IPS-NIHi7 (cell line): ENCODE measurements at regions not wholly inside any gene's neighbourhood (a gene's known extent, or its start where the extent isn't known, plus 50 kb on each side); places are given as distances from the start of the nearest gene placed in this dataset.

ENCODE experiments used
- DNase-seq: peaks from one replicate; pipeline ENCODE4 v3.0.0; 2012; ENCODE audit warnings: mixed read lengths; ENCODE audit errors: extremely low spot score

DNA sequence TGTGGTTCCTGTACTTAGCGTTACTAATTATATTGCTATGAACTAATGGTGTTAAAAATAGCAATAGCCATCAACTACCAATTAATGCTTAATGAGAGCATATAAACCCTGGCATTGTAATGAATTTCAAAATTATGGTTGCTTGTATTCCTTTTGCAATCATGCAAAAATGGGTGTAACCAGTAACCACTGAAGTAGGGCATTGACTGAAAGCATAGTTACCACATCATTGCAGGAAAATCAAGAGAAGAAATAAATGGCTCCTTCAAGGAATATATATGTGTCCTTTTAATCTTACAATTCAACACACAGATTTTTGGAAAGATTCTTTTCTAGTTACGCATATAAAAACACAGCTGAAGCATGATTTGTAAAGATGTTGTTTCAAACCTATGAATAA is 328.3 kb upstream of the AGTR1 start:
- DNase-seq = no peak

GRCh38 chr3:148372206-148372875 is 325.4 kb upstream of the AGTR1 start:
- DNase-seq = no peak

- no peak for DNase-seq
Observed at GRCh38 chr3:148373961-148374360, 323.7 kb upstream of the AGTR1 start.

GRCh38 chr3:148379763-148380382 is 317.8 kb upstream of the AGTR1 start:
- DNase-seq = peak; percentile 51

GRCh38 chr3:148381051-148381450 is 316.7 kb upstream of the AGTR1 start:
- no peak for DNase-seq

GRCh38 chr3:148389916-148390315 is 307.8 kb upstream of the AGTR1 start:
- no peak for DNase-seq

DNA sequence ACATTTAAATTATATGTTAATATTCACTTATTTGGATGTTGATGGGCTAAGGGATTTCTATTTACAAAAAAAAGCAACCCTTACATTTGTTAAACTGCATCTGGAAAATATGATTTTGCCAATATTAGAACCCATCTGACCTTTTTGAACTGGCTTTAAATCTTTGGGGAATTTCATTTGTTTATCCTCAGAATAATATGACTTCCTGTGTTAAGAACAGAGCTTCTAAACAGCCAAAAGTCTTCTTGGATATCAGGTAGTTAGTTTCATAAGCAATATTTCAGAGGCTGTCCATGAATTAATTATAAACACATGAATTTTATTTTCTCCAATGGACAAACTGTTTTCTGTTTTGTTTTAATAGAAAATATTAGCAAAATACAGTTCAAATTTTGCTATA is 301.9 kb upstream of the AGTR1 start:
- no peak for DNase-seq

- no peak for DNase-seq
Observed at GRCh38 chr3:148400754-148401153, 296.9 kb upstream of the AGTR1 start.

- no peak for DNase-seq
Observed at GRCh38 chr3:148408667-148409066, 289.0 kb upstream of the AGTR1 start.

DNA sequence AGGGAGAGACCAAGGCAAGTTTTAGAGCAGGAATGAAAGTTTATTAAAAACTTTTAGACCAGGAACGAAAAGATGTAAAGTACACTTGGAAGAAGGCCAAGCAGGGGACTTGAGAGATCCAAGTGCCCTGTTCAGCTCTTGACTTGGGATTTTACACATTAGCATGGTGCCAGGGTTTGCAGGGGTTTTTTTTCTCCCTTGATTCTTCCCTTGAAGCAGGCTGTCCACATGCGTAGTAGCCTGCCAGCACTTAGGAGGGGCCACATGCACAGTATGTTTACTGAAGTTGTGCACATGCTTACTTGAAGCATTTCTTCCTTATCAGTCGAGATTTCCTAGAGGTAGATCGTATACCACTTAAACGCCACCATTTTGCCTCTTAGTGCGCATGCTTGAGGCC is 277.5 kb upstream of the AGTR1 start:
- no peak for DNase-seq

DNA sequence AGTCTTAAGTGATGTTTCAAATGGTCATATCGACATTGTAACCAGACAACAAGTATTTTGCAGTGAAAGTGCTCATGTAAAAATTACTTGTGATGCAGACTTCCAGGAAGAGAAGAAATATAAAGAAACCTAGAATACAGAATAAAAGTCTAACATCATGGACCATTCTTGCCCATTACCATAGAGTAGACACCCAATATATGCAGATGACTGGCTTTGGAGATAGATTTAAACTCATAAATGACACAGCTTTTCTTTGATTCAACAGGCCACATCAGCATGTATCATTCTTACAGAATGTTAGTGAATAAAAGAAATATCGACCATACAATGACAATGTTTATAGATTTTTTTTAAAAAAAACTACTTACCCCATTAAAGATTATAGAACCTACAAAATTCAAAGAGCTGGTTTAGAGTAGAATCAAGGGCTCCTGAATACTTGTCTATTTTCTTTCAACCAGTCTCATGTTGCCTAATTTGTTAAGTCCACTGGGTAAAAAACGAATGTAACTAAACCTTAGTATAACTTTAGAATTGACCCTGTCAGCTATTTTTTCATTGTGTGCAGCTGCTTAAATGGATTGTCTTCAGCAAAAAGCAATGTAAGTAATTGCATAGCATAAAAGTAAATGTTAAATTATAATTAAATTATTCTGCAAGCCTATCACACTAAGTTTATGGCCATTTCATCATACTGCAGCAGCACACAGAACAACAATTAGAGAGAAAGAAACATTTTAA is 268.7 kb upstream of the AGTR1 start:
- no peak for DNase-seq

GRCh38 chr3:148433665-148434064 is 264.0 kb upstream of the AGTR1 start:
- no peak for DNase-seq

- no peak for DNase-seq
Observed at GRCh38 chr3:148435534-148435933, 262.2 kb upstream of the AGTR1 start.

- no peak for DNase-seq
Observed at GRCh38 chr3:148439254-148439822, 258.4 kb upstream of the AGTR1 start.

GRCh38 chr3:148441191-148441590 is 256.5 kb upstream of the AGTR1 start:
- no peak for DNase-seq

DNA sequence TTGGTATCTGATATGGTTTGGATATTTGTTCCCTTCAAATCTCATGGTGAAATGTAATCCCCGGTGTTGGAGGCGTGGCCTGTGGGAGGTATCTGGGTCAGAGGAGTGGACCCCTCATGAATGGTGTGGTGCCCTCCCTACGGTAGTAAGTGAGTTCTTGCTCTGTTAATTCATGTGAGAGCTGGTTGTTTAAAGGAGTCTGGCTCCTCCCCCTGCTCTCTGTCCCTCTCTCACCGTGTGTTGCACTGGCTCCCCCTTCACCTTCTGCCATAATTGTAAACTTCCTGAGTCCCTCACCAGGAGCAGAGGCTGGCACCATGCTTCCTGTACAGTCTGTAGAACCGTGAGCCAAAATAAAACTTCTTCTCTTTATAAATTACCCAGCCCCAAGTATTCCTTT is 246.9 kb upstream of the AGTR1 start:
- DNase-seq = no peak

GRCh38 chr3:148451969-148452368 is 245.7 kb upstream of the AGTR1 start:
- DNase-seq = no peak

DNA sequence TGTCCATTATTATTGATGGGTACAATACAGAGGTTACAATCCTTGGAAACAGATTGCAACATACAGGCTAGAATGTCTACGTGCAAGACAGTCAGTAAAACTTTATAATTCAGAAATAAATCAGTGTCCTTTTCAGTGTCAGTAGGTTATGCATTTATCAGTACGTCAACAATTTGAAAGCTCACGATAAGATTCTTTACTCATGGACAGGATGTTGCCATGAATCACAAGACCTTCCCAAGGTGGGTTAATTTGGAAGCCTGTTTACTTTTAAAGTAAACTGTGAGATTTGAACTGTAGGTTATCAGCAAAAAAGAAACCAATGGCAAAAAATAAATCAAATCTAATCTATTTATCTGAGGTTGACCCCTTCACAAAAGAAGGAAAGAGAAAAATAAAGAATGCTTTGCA is 243.9 kb upstream of the AGTR1 start:
- no peak for DNase-seq

GRCh38 chr3:148455098-148455497 is 242.6 kb upstream of the AGTR1 start:
- no peak for DNase-seq

GRCh38 chr3:148457886-148458285 is 239.8 kb upstream of the AGTR1 start:
- no peak for DNase-seq

- DNase-seq = no peak
Observed at GRCh38 chr3:148459931-148460513, 237.7 kb upstream of the AGTR1 start.

DNA sequence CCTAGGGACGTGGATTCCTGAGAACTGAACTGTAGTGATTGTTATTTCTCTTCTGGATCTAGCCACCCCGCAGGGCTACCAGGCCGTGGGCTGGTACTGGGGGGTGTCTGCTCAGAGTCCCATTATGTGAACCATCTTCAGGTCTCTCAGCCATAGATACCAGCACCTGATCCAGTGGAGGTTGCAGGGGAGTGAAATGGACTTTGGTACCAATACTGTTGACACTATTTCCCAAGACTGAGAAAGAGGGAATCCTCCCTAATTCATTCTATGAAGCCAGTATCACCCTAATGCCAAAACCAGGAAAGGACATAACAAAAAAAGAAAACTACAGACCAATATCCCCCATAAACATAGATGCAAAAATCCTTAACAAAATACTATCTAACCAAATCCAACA is 237.0 kb upstream of the AGTR1 start:
- no peak for DNase-seq
